ENCODE measurements at regions not wholly inside any gene's neighbourhood (a gene's known extent, or its start where the extent isn't known, plus 50 kb on each side); places are given as distances from the start of the nearest gene placed in this dataset.

GRCh38 chr5:125106271-125106670, 359.8 kb upstream of the ZNF608 start:
- no peak for DNase-seq

- no peak for DNase-seq
These were observed 360.4 kb upstream of the ZNF608 start for GRCh38 chr5:125106881-125107280.

GRCh38 chr5:125109293-125109692, 362.9 kb upstream of the ZNF608 start:
- DNase-seq, result no peak

- no peak for DNase-seq
These were observed 363.4 kb upstream of the ZNF608 start for GRCh38 chr5:125109816-125110215.

- DNase-seq, result no peak
These were observed 365.8 kb upstream of the ZNF608 start for GRCh38 chr5:125112196-125112595.

- no peak for DNase-seq
These were observed 366.9 kb upstream of the ZNF608 start for GRCh38 chr5:125113328-125113727.

- DNase-seq, result peak; percentile 22
These were observed 368.7 kb upstream of the ZNF608 start for GRCh38 chr5:125115195-125115525.

GRCh38 chr5:125117566-125117965, 371.1 kb upstream of the ZNF608 start:
- DNase-seq, result peak; percentile 22

- DNase-seq, result no peak
These were observed 373.6 kb upstream of the ZNF608 start for GRCh38 chr5:125120012-125120411.

GRCh38 chr5:125125031-125125823, 378.8 kb upstream of the ZNF608 start:
- no peak for DNase-seq

- no peak for DNase-seq
These were observed 379.6 kb upstream of the ZNF608 start for GRCh38 chr5:125126050-125126449.

GRCh38 chr5:125129151-125129806, 382.8 kb upstream of the ZNF608 start:
- DNase-seq, result no peak

GRCh38 chr5:125130591-125130990, 384.2 kb upstream of the ZNF608 start:
- no peak for DNase-seq

- DNase-seq, result no peak
These were observed 388.0 kb upstream of the ZNF608 start for GRCh38 chr5:125134216-125135081.

GRCh38 chr5:125137535-125137934, 391.1 kb upstream of the ZNF608 start:
- no peak for DNase-seq

GRCh38 chr5:125138266-125138665, 391.8 kb upstream of the ZNF608 start:
- DNase-seq, result no peak

GRCh38 chr5:125139590-125139989, 393.2 kb upstream of the ZNF608 start:
- DNase-seq, result no peak

GRCh38 chr5:125140220-125140619, 393.8 kb upstream of the ZNF608 start:
- no peak for DNase-seq

- DNase-seq, result peak; percentile 50
These were observed 394.4 kb upstream of the ZNF608 start for GRCh38 chr5:125140855-125141254.

- DNase-seq, result no peak
These were observed 396.0 kb upstream of the ZNF608 start for GRCh38 chr5:125142458-125142857.

GRCh38 chr5:125143011-125143410, 396.6 kb upstream of the ZNF608 start:
- DNase-seq, result no peak

GRCh38 chr5:125148076-125148475, 401.6 kb upstream of the ZNF608 start:
- DNase-seq, result no peak

- DNase-seq, result no peak
These were observed 402.3 kb upstream of the ZNF608 start for GRCh38 chr5:125148706-125149105.

GRCh38 chr5:125149110-125149509, 402.7 kb upstream of the ZNF608 start:
- DNase-seq, result no peak
